HAP-1 (cell line): ENCODE measurements at regions not wholly inside any gene's neighbourhood (a gene's known extent, or its start where the extent isn't known, plus 50 kb on each side); places are given as distances from the start of the nearest gene placed in this dataset.

Source experiments
- DNase-seq, 2 experiments: peaks; one replicate each; pipeline ENCODE4 v3.0.0-alpha.2; 2016 to 2020; ENCODE audit warnings: low spot score in 2 of 2
- H3K27me3 ChIP-seq: fragments of 250-450 bp; sonication (Bioruptor Pico); 2 replicates; pipeline ENCODE4 v1.5.1; 2020; ENCODE audit warnings: low read depth, mild to moderate bottlenecking, moderate library complexity
- H3K36me3 ChIP-seq: fragments of 250-450 bp; sonication (Bioruptor Pico); replicated peaks from 2 replicates; pipeline ENCODE4 v1.5.1; 2020; ENCODE audit warnings: mild to moderate bottlenecking
- H3K4me1 ChIP-seq: fragments of 250-450 bp; sonication (Bioruptor Pico); 2 replicates; pipeline ENCODE4 v1.5.1; 2020; ENCODE audit warnings: mild to moderate bottlenecking
- H3K4me3 ChIP-seq: fragments of 250-450 bp; sonication (Bioruptor Pico); 2 replicates; pipeline ENCODE4 v1.5.1; 2020; ENCODE audit warnings: mild to moderate bottlenecking, moderate library complexity
- H3K9me3 ChIP-seq: fragments of 250-450 bp; sonication (Bioruptor Pico); 2 replicates; pipeline ENCODE4 v1.5.1; 2020; ENCODE audit warnings: mild to moderate bottlenecking, moderate library complexity
- in situ Hi-C: fragments of 300-500 bp; cut with MboI; formaldehyde crosslinking; loops from 3 replicates; pipeline ENCODE4 v1.14.3; 2020; ENCODE audit warnings: low sequenced_read_pairs, inconsistent platforms, mixed read lengths

GRCh38 chr22:34278121-34278520 is 357.8 kb upstream of the LARGE1 start:
- no peaks in the 10 kb centered on the region for H3K4me1 ChIP-seq
- in situ Hi-C loops: no loop called here
- no peak for DNase-seq
- H3K36me3 ChIP-seq: no peaks in the 10 kb centered on the region
- no peaks in the 10 kb centered on the region for H3K27me3 ChIP-seq
- H3K9me3 ChIP-seq: no peaks in the 10 kb centered on the region
- no peak overlapping the region for H3K4me3 ChIP-seq

GRCh38 chr22:34281738-34282137 is 361.5 kb upstream of the LARGE1 start:
- in situ Hi-C loops: no loop called here
- Histone ChIP-seq H3K4me3 (no peak overlapping the region), H3K27me3 (no peaks in the 10 kb centered on the region), H3K36me3 (no peaks in the 10 kb centered on the region), H3K4me1 (no peaks in the 10 kb centered on the region), H3K9me3 (no peaks in the 10 kb centered on the region)
- DNase-seq: no peak

- no peaks in the 10 kb centered on the region for H3K36me3 ChIP-seq
- in situ Hi-C loops: no loop called here
- H3K9me3 ChIP-seq: no peaks in the 10 kb centered on the region
These were observed 363.6 kb upstream of the LARGE1 start for GRCh38 chr22:34283844-34284243.

GRCh38 chr22:34293324-34293723 is 373.0 kb upstream of the LARGE1 start:
- Histone ChIP-seq H3K9me3 (no peaks in the 10 kb centered on the region), H3K4me3 (no peak overlapping the region), H3K4me1 (no peaks in the 10 kb centered on the region), H3K36me3 (no peaks in the 10 kb centered on the region), H3K27me3 (no peaks in the 10 kb centered on the region)
- no peak for DNase-seq
- in situ Hi-C loops: no loop called here

More at GRCh38 chr22:34283844-34284243, 363.6 kb upstream of the LARGE1 start:
- no peaks in the 10 kb centered on the region for H3K4me1 ChIP-seq
- H3K4me3 ChIP-seq: no peak overlapping the region
- no peaks in the 10 kb centered on the region for H3K27me3 ChIP-seq
- DNase-seq: no peak

- Histone ChIP-seq H3K27me3 (no peaks in the 10 kb centered on the region), H3K9me3 (no peaks in the 10 kb centered on the region), H3K4me1 (no peaks in the 10 kb centered on the region), H3K4me3 (no peak overlapping the region), H3K36me3 (no peaks in the 10 kb centered on the region)
- DNase-seq: no peak
- in situ Hi-C loops: no loop called here
These were observed 374.2 kb upstream of the LARGE1 start for GRCh38 chr22:34294476-34294875.

- Histone ChIP-seq H3K9me3 (no peaks in the 10 kb centered on the region), H3K27me3 (no peaks in the 10 kb centered on the region), H3K36me3 (no peaks in the 10 kb centered on the region), H3K4me3 (no peak overlapping the region), H3K4me1 (no peaks in the 10 kb centered on the region)
- in situ Hi-C loops: no loop called here
- DNase-seq: no peak
These were observed 374.7 kb upstream of the LARGE1 start for GRCh38 chr22:34294986-34295385.

GRCh38 chr22:34296461-34296860 is 376.2 kb upstream of the LARGE1 start:
- H3K4me3 ChIP-seq: no peak overlapping the region
- H3K36me3 ChIP-seq: no peaks in the 10 kb centered on the region
- in situ Hi-C loops: no loop called here
- H3K4me1 ChIP-seq: no peaks in the 10 kb centered on the region
- no peak for DNase-seq
- H3K9me3 ChIP-seq: no peaks in the 10 kb centered on the region
- no peaks in the 10 kb centered on the region for H3K27me3 ChIP-seq

GRCh38 chr22:34297536-34298120 is 377.4 kb upstream of the LARGE1 start:
- in situ Hi-C loops: no loop called here
- no peaks in the 10 kb centered on the region for H3K36me3 ChIP-seq
- no peaks in the 10 kb centered on the region for H3K4me1 ChIP-seq
- no peak for DNase-seq
- no peaks in the 10 kb centered on the region for H3K9me3 ChIP-seq
- H3K27me3 ChIP-seq: no peaks in the 10 kb centered on the region
- H3K4me3 ChIP-seq: no peak overlapping the region

- in situ Hi-C loops: no loop called here
- no peaks in the 10 kb centered on the region for H3K4me1 ChIP-seq
- no peaks in the 10 kb centered on the region for H3K36me3 ChIP-seq
- no peaks in the 10 kb centered on the region for H3K27me3 ChIP-seq
- no peak for DNase-seq
- H3K9me3 ChIP-seq: no peaks in the 10 kb centered on the region
- H3K4me3 ChIP-seq: no peak overlapping the region
These were observed 379.2 kb upstream of the LARGE1 start for GRCh38 chr22:34299496-34299895.

GRCh38 chr22:34301569-34301968 is 381.3 kb upstream of the LARGE1 start:
- H3K9me3 ChIP-seq: no peaks in the 10 kb centered on the region
- no peak for DNase-seq
- H3K36me3 ChIP-seq: no peaks in the 10 kb centered on the region
- no peaks in the 10 kb centered on the region for H3K27me3 ChIP-seq
- no peaks in the 10 kb centered on the region for H3K4me1 ChIP-seq
- in situ Hi-C loops: no loop called here
- H3K4me3 ChIP-seq: no peak overlapping the region

- Histone ChIP-seq H3K4me1 (no peaks in the 10 kb centered on the region), H3K4me3 (no peak overlapping the region), H3K27me3 (no peaks in the 10 kb centered on the region), H3K36me3 (no peaks in the 10 kb centered on the region), H3K9me3 (no peaks in the 10 kb centered on the region)
- in situ Hi-C loops: no loop called here
- no peak for DNase-seq
These were observed 383.4 kb upstream of the LARGE1 start for GRCh38 chr22:34303656-34304055.

GRCh38 chr22:34306361-34306760 is 386.1 kb upstream of the LARGE1 start:
- no peak for DNase-seq
- Histone ChIP-seq H3K4me3 (no peak overlapping the region), H3K9me3 (no peaks in the 10 kb centered on the region), H3K4me1 (no peaks in the 10 kb centered on the region), H3K36me3 (no peaks in the 10 kb centered on the region), H3K27me3 (no peaks in the 10 kb centered on the region)
- in situ Hi-C loops: no loop called here

GRCh38 chr22:34308101-34308500 is 387.8 kb upstream of the LARGE1 start:
- no peaks in the 10 kb centered on the region for H3K27me3 ChIP-seq
- H3K4me3 ChIP-seq: no peak overlapping the region
- H3K36me3 ChIP-seq: no peaks in the 10 kb centered on the region
- in situ Hi-C loops: no loop called here
- H3K4me1 ChIP-seq: no peaks in the 10 kb centered on the region
- no peak for DNase-seq
- H3K9me3 ChIP-seq: no peaks in the 10 kb centered on the region

GRCh38 chr22:34319346-34319745 is 399.1 kb upstream of the LARGE1 start:
- no peak for DNase-seq
- no peaks in the 10 kb centered on the region for H3K9me3 ChIP-seq
- H3K4me1 ChIP-seq: no peaks in the 10 kb centered on the region
- no peaks in the 10 kb centered on the region for H3K27me3 ChIP-seq
- H3K36me3 ChIP-seq: no peaks in the 10 kb centered on the region
- no peak overlapping the region for H3K4me3 ChIP-seq
- in situ Hi-C loops: no loop called here

GRCh38 chr22:34324763-34325162 is 404.5 kb upstream of the LARGE1 start:
- in situ Hi-C loops: no loop called here
- H3K27me3 ChIP-seq: no peaks in the 10 kb centered on the region
- H3K4me1 ChIP-seq: no peaks in the 10 kb centered on the region
- no peak overlapping the region for H3K4me3 ChIP-seq
- DNase-seq: no peak
- H3K36me3 ChIP-seq: no peaks in the 10 kb centered on the region
- H3K9me3 ChIP-seq: no peaks in the 10 kb centered on the region
